Ectodermal cell (in vitro differentiated cells): ENCODE measurements at regions not wholly inside any gene's neighbourhood (a gene's known extent, or its start where the extent isn't known, plus 50 kb on each side); places are given as distances from the start of the nearest gene placed in this dataset.

Experiments used
- H3K27ac ChIP-seq: 2 replicates; pipeline ENCODE4 v1.7.0; 2013; ENCODE audit warnings: mild to moderate bottlenecking, low read depth, low read length; ENCODE audit not compliant: insufficient read depth, poor library complexity, severe bottlenecking
- H3K27me3 ChIP-seq: 2 replicates; pipeline ENCODE4 v1.7.0; 2013; ENCODE audit warnings: mild to moderate bottlenecking, low read length; ENCODE audit not compliant: insufficient read depth, control insufficient read depth, poor library complexity, severe bottlenecking
- H3K36me3 ChIP-seq: one replicate; pipeline ENCODE4 v1.7.0; 2013; ENCODE audit warnings: low read length; ENCODE audit not compliant: control insufficient read depth, insufficient read depth
- H3K4me1 ChIP-seq: one replicate; pipeline ENCODE4 v1.7.0; 2013; ENCODE audit warnings: low read length; ENCODE audit not compliant: control insufficient read depth, insufficient read depth
- H3K4me3 ChIP-seq: 2 replicates; pipeline ENCODE4 v1.7.0; 2013; ENCODE audit warnings: low read depth, low read length, control low read depth; ENCODE audit not compliant: insufficient read depth
- H3K9me3 ChIP-seq: 2 replicates; pipeline ENCODE4 v1.7.0; 2013; ENCODE audit warnings: mild to moderate bottlenecking, low read length, moderate library complexity; ENCODE audit not compliant: control insufficient read depth
- WGBS, 2 experiments: methylation state at CpG; one replicate each; pipeline ENCODE4 v1.1.7; 2013; ENCODE audit warnings: missing lambda C conversion rate in 2 of 2; 5-methylcytosine and 5-hydroxymethylcytosine counted together

- 100% methylated on average over 1 of the region's 1 CpG for WGBS, 2 experiments
- no peaks in the 10 kb centered on the region for H3K27me3 ChIP-seq
These were observed 82.3 kb upstream of the GCFC2 start for GRCh38 chr2:75792996-75793395.

GRCh38 chr2:75792146-75792545 is 81.4 kb upstream of the GCFC2 start:
- no peaks in the 10 kb centered on the region for H3K27me3 ChIP-seq

More at GRCh38 chr2:75792996-75793395, 82.3 kb upstream of the GCFC2 start:
- no peaks in the 10 kb centered on the region for H3K4me1 ChIP-seq
- H3K27ac ChIP-seq, result no peak overlapping the region
- no peaks in the 10 kb centered on the region for H3K36me3 ChIP-seq
- no peak overlapping the region for H3K4me3 ChIP-seq
- H3K9me3 ChIP-seq, result no peaks in the 10 kb centered on the region

GRCh38 chr2:75790814-75791467 is 80.2 kb upstream of the GCFC2 start:
- 94 to 97% methylated on average over 1 of the region's 1 CpG for WGBS, 2 experiments
- H3K4me1 ChIP-seq, result no peaks in the 10 kb centered on the region
- H3K9me3 ChIP-seq, result no peaks in the 10 kb centered on the region
- no peaks in the 10 kb centered on the region for H3K36me3 ChIP-seq
- no peaks in the 10 kb centered on the region for H3K27me3 ChIP-seq
- no peak overlapping the region for H3K27ac ChIP-seq
- no peak overlapping the region for H3K4me3 ChIP-seq

More at GRCh38 chr2:75792146-75792545, 81.4 kb upstream of the GCFC2 start:
- WGBS, 2 experiments, result 93 to 94% methylated on average over 4 of the region's 4 CpGs
- Histone ChIP-seq H3K36me3 (no peaks in the 10 kb centered on the region), H3K27ac (no peak overlapping the region), H3K4me1 (no peaks in the 10 kb centered on the region), H3K4me3 (no peak overlapping the region), H3K9me3 (no peaks in the 10 kb centered on the region)

- H3K27ac ChIP-seq, result no peak overlapping the region
- 84 to 93% methylated on average over 5 of the region's 5 CpGs for WGBS, 2 experiments
- H3K9me3 ChIP-seq, result no peaks in the 10 kb centered on the region
These were observed 79.6 kb upstream of the GCFC2 start for GRCh38 chr2:75790121-75790813.

GRCh38 chr2:75788902-75789301 is 78.2 kb upstream of the GCFC2 start:
- H3K4me1 ChIP-seq, result no peaks in the 10 kb centered on the region
- H3K4me3 ChIP-seq, result no peak overlapping the region
- H3K27me3 ChIP-seq, result no peaks in the 10 kb centered on the region
- no peak overlapping the region for H3K27ac ChIP-seq
- WGBS, 2 experiments, result 92 to 94% methylated on average over 1 of the region's 1 CpG
- no peaks in the 10 kb centered on the region for H3K36me3 ChIP-seq
- no peaks in the 10 kb centered on the region for H3K9me3 ChIP-seq

More at GRCh38 chr2:75790121-75790813, 79.6 kb upstream of the GCFC2 start:
- no peaks in the 10 kb centered on the region for H3K27me3 ChIP-seq
- H3K4me3 ChIP-seq, result no peak overlapping the region
- H3K4me1 ChIP-seq, result no peaks in the 10 kb centered on the region
- H3K36me3 ChIP-seq, result no peaks in the 10 kb centered on the region

GRCh38 chr2:75788154-75788553 is 77.4 kb upstream of the GCFC2 start:
- Histone ChIP-seq H3K4me3 (no peak overlapping the region), H3K27ac (no peak overlapping the region), H3K4me1 (no peaks in the 10 kb centered on the region), H3K9me3 (no peaks in the 10 kb centered on the region), H3K36me3 (no peaks in the 10 kb centered on the region), H3K27me3 (no peaks in the 10 kb centered on the region)
- 92 to 93% methylated on average over 4 of the region's 4 CpGs for WGBS, 2 experiments

GRCh38 chr2:75787532-75788132 is 76.9 kb upstream of the GCFC2 start:
- Histone ChIP-seq H3K27me3 (no peaks in the 10 kb centered on the region), H3K4me3 (no peak overlapping the region), H3K4me1 (no peaks in the 10 kb centered on the region), H3K36me3 (no peaks in the 10 kb centered on the region), H3K9me3 (no peaks in the 10 kb centered on the region), H3K27ac (no peak overlapping the region)
- 17 to 27% methylated on average over 4 of the region's 5 CpGs for WGBS, 2 experiments

GRCh38 chr2:75775311-75775823 is 64.7 kb upstream of the GCFC2 start:
- H3K27me3 ChIP-seq, result no peaks in the 10 kb centered on the region
- H3K4me1 ChIP-seq, result no peaks in the 10 kb centered on the region
- 81 to 89% methylated on average over 3 of the region's 3 CpGs for WGBS, 2 experiments
- H3K4me3 ChIP-seq, result no peak overlapping the region
- H3K9me3 ChIP-seq, result no peaks in the 10 kb centered on the region
- no peak overlapping the region for H3K27ac ChIP-seq
- H3K36me3 ChIP-seq, result no peaks in the 10 kb centered on the region

GRCh38 chr2:75772908-75773630 is 62.4 kb upstream of the GCFC2 start:
- no peaks in the 10 kb centered on the region for H3K4me1 ChIP-seq
- 12 to 13% methylated on average over 5 of the region's 5 CpGs for WGBS, 2 experiments
- no peak overlapping the region for H3K4me3 ChIP-seq
- H3K9me3 ChIP-seq, result no peaks in the 10 kb centered on the region
- no peaks in the 10 kb centered on the region for H3K27me3 ChIP-seq
- H3K36me3 ChIP-seq, result no peaks in the 10 kb centered on the region
- H3K27ac ChIP-seq, result no peak overlapping the region

- peaks cover 6% of the 10 kb centered on the region for H3K4me1 ChIP-seq
- WGBS, 2 experiments, result 95% methylated on average over 1 of the region's 1 CpG
- H3K27me3 ChIP-seq, result no peaks in the 10 kb centered on the region
- H3K4me3 ChIP-seq, result no peak overlapping the region
- H3K27ac ChIP-seq, result no peak overlapping the region
- no peaks in the 10 kb centered on the region for H3K9me3 ChIP-seq
- no peaks in the 10 kb centered on the region for H3K36me3 ChIP-seq
These were observed 55.1 kb upstream of the GCFC2 start for GRCh38 chr2:75765798-75766197.
